ENCODE measurements at regions not wholly inside any gene's neighbourhood (a gene's known extent, or its start where the extent isn't known, plus 50 kb on each side); places are given as distances from the start of the nearest gene placed in this dataset.

- Histone ChIP-seq H3K79me2 (ENCODE audit: control insufficient read depth, insufficient read depth, low read length) (no peaks in the 10 kb centered on the region), H3K9me3 (replicated peaks; ENCODE audit: control insufficient read depth, insufficient read depth, low read length) (no peaks in the 10 kb centered on the region), H3K4me1 (ENCODE audit: control insufficient read depth, extremely low read depth, insufficient read depth, low read length) (peaks cover 30% of the 10 kb centered on the region), H3K4me3 (replicated peaks in 1 of 3; ENCODE audit: insufficient read depth in 1 of 3, low read depth in 1 of 3, low read length in 3 of 3) (no peak overlapping the region), H2AFZ (ENCODE audit: low read depth, low read length) (no peak overlapping the region), H3K36me3 (ENCODE audit: control insufficient read depth in 2 of 2, extremely low read depth in 1 of 2, insufficient read depth in 2 of 2, low read length in 2 of 2) (no peaks in the 10 kb centered on the region), H3K27me3 (ENCODE audit: control insufficient read depth in 2 of 2, insufficient read depth in 2 of 2, low read length in 2 of 2) (no peaks in the 10 kb centered on the region), H4K20me1 (replicated peaks; ENCODE audit: control insufficient read depth, extremely low read depth, insufficient read depth, low read length) (no peaks in the 10 kb centered on the region), H3K4me2 (ENCODE audit: insufficient read depth, low read length) (no peak overlapping the region), H3K9me1 (replicated peaks; ENCODE audit: control insufficient read depth, extremely low read depth, insufficient read depth, low read length) (no peaks in the 10 kb centered on the region), H3K27ac (ENCODE audit: insufficient read depth, low read depth, low read length) (peak overlapping the region; percentile 95), H3K9ac (replicated peaks; ENCODE audit: extremely low read depth, insufficient read depth, low read length) (no peak overlapping the region)
- TF ChIP-seq JUN (IDR thresholded peaks at IDR 0.05; ENCODE audit: borderline replicate concordance, insufficient read depth, insufficient read length, low read depth) = no peak
- TF ChIP-seq EZH2 (IDR thresholded peaks at IDR 0.05; ENCODE audit: borderline replicate concordance, low read depth, low read length, severe bottlenecking) = no peak
- TF ChIP-seq POLR2A (IDR thresholded peaks at IDR 0.05; ENCODE audit: low read depth, low read length) = no peak
- no peak for TF ChIP-seq CTCF (IDR thresholded peaks at IDR 0.05; ENCODE audit: extremely low read depth in 1 of 2, insufficient read depth in 1 of 2, low read depth in 1 of 2, low read length in 2 of 2)
- no peak for TF ChIP-seq FOS (IDR thresholded peaks at IDR 0.05; ENCODE audit: borderline replicate concordance, insufficient read depth, low read length)
- no peak for TF ChIP-seq POLR2AphosphoS5 (IDR thresholded peaks at IDR 0.05; ENCODE audit: insufficient read depth, low read depth, low read length)
- ChIA-PET CTCF (interaction anchor here (1.3 to 2.2 kb wide), 3 partner anchors 9 to 45 kb away, joined by 3 to 10 read pairs (median 6); no protein-coding TSS in a partner anchor), POLR2A (no interaction called here)
- FAIRE-seq = no peak
- no TSS peak for BruUV-seq (replicated peaks)
- intact Hi-C loops (cut with micrococcal nuclease) (no loop called here), dilution Hi-C loops (cut with MboI; ENCODE audit: extremely low pct_ligation_motif_present, low sequenced_read_pairs) (no loop called here)
- no peak for DNase-seq (ENCODE audit: low read depth, low spot score)
Observed at GRCh38 chr12:65647074-65647473, 177.2 kb upstream of the HMGA2 start.

- Histone ChIP-seq H4K20me1 (replicated peaks; ENCODE audit: control insufficient read depth, extremely low read depth, insufficient read depth, low read length) (no peaks in the 10 kb centered on the region), H3K4me1 (ENCODE audit: control insufficient read depth, extremely low read depth, insufficient read depth, low read length) (peaks cover 31% of the 10 kb centered on the region), H3K9me3 (replicated peaks; ENCODE audit: control insufficient read depth, insufficient read depth, low read length) (no peaks in the 10 kb centered on the region), H3K9ac (replicated peaks; ENCODE audit: extremely low read depth, insufficient read depth, low read length) (peak overlapping the region; percentile 81), H2AFZ (ENCODE audit: low read depth, low read length) (no peak overlapping the region), H3K4me2 (ENCODE audit: insufficient read depth, low read length) (peak overlapping the region; percentile 51), H3K27ac (ENCODE audit: insufficient read depth, low read depth, low read length) (peak overlapping the region; percentile 95), H3K27me3 (ENCODE audit: control insufficient read depth in 2 of 2, insufficient read depth in 2 of 2, low read length in 2 of 2) (no peaks in the 10 kb centered on the region), H3K9me1 (replicated peaks; ENCODE audit: control insufficient read depth, extremely low read depth, insufficient read depth, low read length) (no peaks in the 10 kb centered on the region), H3K36me3 (ENCODE audit: control insufficient read depth in 2 of 2, extremely low read depth in 1 of 2, insufficient read depth in 2 of 2, low read length in 2 of 2) (no peaks in the 10 kb centered on the region), H3K79me2 (ENCODE audit: control insufficient read depth, insufficient read depth, low read length) (no peaks in the 10 kb centered on the region), H3K4me3 (replicated peaks in 1 of 3; ENCODE audit: insufficient read depth in 1 of 3, low read depth in 1 of 3, low read length in 3 of 3) (no peak overlapping the region)
- no TSS peak for BruUV-seq (replicated peaks)
- dilution Hi-C loops (cut with MboI; ENCODE audit: extremely low pct_ligation_motif_present, low sequenced_read_pairs) (no loop called here), intact Hi-C loops (cut with micrococcal nuclease) (loop anchor here (2.0 kb wide), 1 partner anchor 46 kb away; no protein-coding TSS in a partner anchor)
- TF ChIP-seq JUN (IDR thresholded peaks at IDR 0.05; ENCODE audit: borderline replicate concordance, insufficient read depth, insufficient read length, low read depth) (no peak), POLR2AphosphoS5 (IDR thresholded peaks at IDR 0.05; ENCODE audit: insufficient read depth, low read depth, low read length) (no peak), CTCF (IDR thresholded peaks at IDR 0.05; ENCODE audit: extremely low read depth in 1 of 2, insufficient read depth in 1 of 2, low read depth in 1 of 2, low read length in 2 of 2) (no peak), FOS (IDR thresholded peaks at IDR 0.05; ENCODE audit: borderline replicate concordance, insufficient read depth, low read length) (no peak), MYC (IDR thresholded peaks at IDR 0.05; ENCODE audit: low read depth, low read length) (no peak), MAX (IDR thresholded peaks at IDR 0.05; ENCODE audit: insufficient read depth, insufficient read length) (no peak), POLR2A (IDR thresholded peaks at IDR 0.05; ENCODE audit: low read depth, low read length) (no peak), EZH2 (IDR thresholded peaks at IDR 0.05; ENCODE audit: borderline replicate concordance, low read depth, low read length, severe bottlenecking) (no peak), GATA2 (IDR thresholded peaks at IDR 0.05; ENCODE audit: insufficient read depth, insufficient read length, low read depth, low read length) (no peak)
- ChIA-PET CTCF (interaction anchor here (1.0 to 2.2 kb wide), 2 partner anchors 46 to 92 kb away, joined by 3 to 10 read pairs; no protein-coding TSS in a partner anchor), POLR2A (interaction anchor here (0.7 to 2.9 kb wide), 3 partner anchors 11 to 229 kb away, joined by 4 to 9 read pairs (median 4); no protein-coding TSS in a partner anchor)
- FAIRE-seq (no peak), DNase-seq (ENCODE audit: low read depth, low spot score) (no peak)
Observed at GRCh38 chr12:65648461-65648860, 175.8 kb upstream of the HMGA2 start.
